ENCODE measurements at regions not wholly inside any gene's neighbourhood (a gene's known extent, or its start where the extent isn't known, plus 50 kb on each side); places are given as distances from the start of the nearest gene placed in this dataset.

GRCh38 chr6:1027795-1028569, 283.9 kb upstream of the FOXQ1 start:
- DNase-seq (ENCODE audit: insufficient read length, low spot score), result no peak
- FAIRE-seq, result no peak
- no peak for TF ChIP-seq POU2F2 (IDR thresholded peaks at IDR 0.05; ENCODE audit: low read depth, low read length)
- no peak for TF ChIP-seq POLR2A (IDR thresholded peaks at IDR 0.05; ENCODE audit: low read depth, low read length)

DNA sequence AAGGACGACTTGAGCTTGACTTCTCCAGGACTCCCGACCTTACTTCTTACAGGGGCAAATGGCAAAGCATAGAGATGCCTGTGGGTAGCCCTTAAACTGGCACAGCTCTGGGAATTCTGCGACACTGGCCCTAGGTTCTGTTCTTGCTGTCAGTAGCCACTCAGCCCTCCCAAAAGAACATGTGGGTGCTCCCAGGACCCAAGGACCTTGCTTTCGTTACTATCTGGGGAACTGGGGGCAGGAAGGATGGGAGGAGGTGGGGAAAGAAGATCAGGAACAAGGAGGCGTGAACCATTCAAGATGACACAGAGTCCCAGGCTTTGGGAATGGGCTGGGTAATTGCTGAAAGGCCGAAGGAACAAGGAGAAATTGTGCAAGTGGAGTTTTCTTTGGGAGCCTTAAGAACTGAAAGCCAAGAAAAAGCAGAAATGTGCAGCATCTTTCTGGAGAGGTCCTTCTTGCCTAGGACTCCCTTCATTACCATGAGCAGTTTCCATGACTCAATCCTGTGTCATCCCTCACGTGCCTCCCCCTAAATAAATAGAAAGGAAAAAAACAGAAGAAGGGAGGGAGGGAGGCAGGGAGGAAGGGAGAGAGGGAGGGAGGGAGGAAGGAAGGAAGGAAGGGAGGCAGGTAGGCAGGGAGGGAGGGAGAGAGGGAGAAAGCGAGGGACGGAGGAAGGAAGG, 284.6 kb upstream of the FOXQ1 start:
- FAIRE-seq (no peak), DNase-seq (ENCODE audit: insufficient read length, low spot score) (no peak)
- TF ChIP-seq SPI1 (IDR thresholded peaks at IDR 0.05; ENCODE audit: low read depth, low read length) (no peak), POLR2A (IDR thresholded peaks at IDR 0.05; ENCODE audit: low read depth, low read length) (no peak), PAX5 (IDR thresholded peaks at IDR 0.05; ENCODE audit: insufficient read depth, low read length, severe bottlenecking) (no peak), POU2F2 (IDR thresholded peaks at IDR 0.05; ENCODE audit: low read depth, low read length) (no peak), TAF1 (IDR thresholded peaks at IDR 0.05; ENCODE audit: low read depth, low read length) (no peak), POLR2AphosphoS5 (IDR thresholded peaks at IDR 0.05; ENCODE audit: low read depth, low read length) (no peak)

GRCh38 chr6:1025821-1026220, 286.1 kb upstream of the FOXQ1 start:
- TF ChIP-seq POU2F2 (IDR thresholded peaks at IDR 0.05; ENCODE audit: low read depth, low read length) (no peak), TAF1 (IDR thresholded peaks at IDR 0.05; ENCODE audit: low read depth, low read length) (no peak), PAX5 (IDR thresholded peaks at IDR 0.05; ENCODE audit: insufficient read depth, low read length, severe bottlenecking) (no peak), POLR2A (IDR thresholded peaks at IDR 0.05; ENCODE audit: low read depth, low read length) (no peak), POLR2AphosphoS5 (IDR thresholded peaks at IDR 0.05; ENCODE audit: low read depth, low read length) (no peak), SPI1 (IDR thresholded peaks at IDR 0.05; ENCODE audit: low read depth, low read length) (no peak)

DNA sequence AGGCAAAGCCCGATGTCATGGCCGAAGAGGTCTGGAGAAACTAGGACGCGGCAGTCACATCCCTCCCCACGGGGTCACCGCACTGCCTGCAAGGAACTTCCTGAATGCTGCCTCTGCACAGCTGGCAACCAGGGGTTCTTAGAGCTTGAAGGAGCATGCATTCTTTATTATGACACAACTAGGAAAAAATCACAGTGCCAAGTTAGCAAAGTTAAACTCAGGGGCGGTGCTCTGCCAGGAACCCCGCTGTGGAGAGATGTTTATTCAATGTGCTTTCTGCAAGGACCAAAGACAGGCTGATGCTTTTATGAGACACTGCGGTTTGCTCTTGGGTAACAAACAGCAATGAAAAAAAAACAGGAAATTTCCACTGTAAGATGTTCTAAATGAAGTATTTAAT, 287.3 kb upstream of the FOXQ1 start:
- DNase-seq (ENCODE audit: insufficient read length, low spot score) (no peak), FAIRE-seq (no peak)
- TF ChIP-seq PAX5 (IDR thresholded peaks at IDR 0.05; ENCODE audit: insufficient read depth, low read length, severe bottlenecking) (no peak), POLR2A (IDR thresholded peaks at IDR 0.05; ENCODE audit: low read depth, low read length) (no peak), POU2F2 (IDR thresholded peaks at IDR 0.05; ENCODE audit: low read depth, low read length) (no peak), TAF1 (IDR thresholded peaks at IDR 0.05; ENCODE audit: low read depth, low read length) (no peak), POLR2AphosphoS5 (IDR thresholded peaks at IDR 0.05; ENCODE audit: low read depth, low read length) (no peak), SPI1 (IDR thresholded peaks at IDR 0.05; ENCODE audit: low read depth, low read length) (no peak)

More at GRCh38 chr6:1025821-1026220, 286.1 kb upstream of the FOXQ1 start:
- FAIRE-seq (no peak), DNase-seq (ENCODE audit: insufficient read length, low spot score) (no peak)

GRCh38 chr6:1024161-1024560, 287.7 kb upstream of the FOXQ1 start:
- TF ChIP-seq POU2F2 (IDR thresholded peaks at IDR 0.05; ENCODE audit: low read depth, low read length) (no peak), PAX5 (IDR thresholded peaks at IDR 0.05; ENCODE audit: insufficient read depth, low read length, severe bottlenecking) (no peak), POLR2A (IDR thresholded peaks at IDR 0.05; ENCODE audit: low read depth, low read length) (no peak), SPI1 (IDR thresholded peaks at IDR 0.05; ENCODE audit: low read depth, low read length) (no peak), TAF1 (IDR thresholded peaks at IDR 0.05; ENCODE audit: low read depth, low read length) (no peak)
- FAIRE-seq (no peak), DNase-seq (ENCODE audit: insufficient read length, low spot score) (no peak)

DNA sequence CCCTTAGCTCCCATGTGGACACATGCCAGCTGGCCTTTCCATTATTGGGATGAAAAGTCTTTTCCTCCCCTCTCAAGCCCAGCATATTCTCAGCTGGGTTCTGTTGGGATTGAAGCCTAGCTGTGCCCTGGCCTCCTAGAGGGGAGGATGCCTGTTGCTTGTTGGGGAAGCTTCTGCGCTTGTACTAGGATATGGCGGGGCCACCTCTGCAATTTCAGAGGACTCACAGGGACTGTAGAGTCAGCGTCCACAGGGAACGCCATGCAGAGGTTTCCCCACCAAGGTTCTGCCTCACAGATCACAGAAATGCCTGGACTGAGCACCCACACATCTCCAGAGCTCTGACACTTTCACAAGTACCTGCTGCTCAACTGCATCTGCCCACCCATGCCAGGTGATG, 288.7 kb upstream of the FOXQ1 start:
- no peak for FAIRE-seq
- no peak for TF ChIP-seq TAF1 (IDR thresholded peaks at IDR 0.05; ENCODE audit: low read depth, low read length)
- TF ChIP-seq PAX5 (IDR thresholded peaks at IDR 0.05; ENCODE audit: insufficient read depth, low read length, severe bottlenecking), result no peak
- no peak for TF ChIP-seq POLR2AphosphoS5 (IDR thresholded peaks at IDR 0.05; ENCODE audit: low read depth, low read length)
- no peak for TF ChIP-seq SPI1 (IDR thresholded peaks at IDR 0.05; ENCODE audit: low read depth, low read length)
- no peak for TF ChIP-seq POLR2A (IDR thresholded peaks at IDR 0.05; ENCODE audit: low read depth, low read length)
- TF ChIP-seq POU2F2 (IDR thresholded peaks at IDR 0.05; ENCODE audit: low read depth, low read length), result no peak
- DNase-seq (ENCODE audit: insufficient read length, low spot score), result no peak

DNA sequence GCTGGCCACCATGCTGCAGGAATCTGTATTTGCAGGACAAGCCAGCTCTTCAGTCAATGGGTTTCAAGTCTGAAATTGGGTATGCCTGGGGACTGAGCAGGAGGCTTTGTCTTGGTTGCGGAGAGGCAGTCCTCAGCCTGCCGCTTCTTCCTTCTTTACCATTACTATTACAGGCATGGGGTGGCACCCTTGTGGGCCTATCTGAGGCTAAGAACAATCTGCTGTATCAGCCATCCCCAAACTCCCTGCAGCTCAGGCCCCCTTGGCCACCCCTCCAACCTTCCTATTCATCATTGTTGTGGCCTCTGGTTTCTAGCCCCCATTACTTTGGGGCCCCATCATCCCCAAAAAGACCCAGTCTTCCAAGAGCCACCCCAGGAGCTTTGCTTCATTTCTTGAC, 289.2 kb upstream of the FOXQ1 start:
- no peak for FAIRE-seq

GRCh38 chr6:1020837-1021236, 291.1 kb upstream of the FOXQ1 start:
- FAIRE-seq (no peak), DNase-seq (ENCODE audit: insufficient read length, low spot score) (no peak)
- no peak for TF ChIP-seq POU2F2 (IDR thresholded peaks at IDR 0.05; ENCODE audit: low read depth, low read length)
- TF ChIP-seq POLR2A (IDR thresholded peaks at IDR 0.05; ENCODE audit: low read depth, low read length), result no peak
- no peak for TF ChIP-seq SPI1 (IDR thresholded peaks at IDR 0.05; ENCODE audit: low read depth, low read length)
- no peak for TF ChIP-seq PAX5 (IDR thresholded peaks at IDR 0.05; ENCODE audit: insufficient read depth, low read length, severe bottlenecking)
- TF ChIP-seq TAF1 (IDR thresholded peaks at IDR 0.05; ENCODE audit: low read depth, low read length), result no peak
- TF ChIP-seq POLR2AphosphoS5 (IDR thresholded peaks at IDR 0.05; ENCODE audit: low read depth, low read length), result no peak

More for the DNA sequence above, 289.2 kb upstream of the FOXQ1 start:
- DNase-seq (ENCODE audit: insufficient read length, low spot score), result no peak
- TF ChIP-seq POLR2A (IDR thresholded peaks at IDR 0.05; ENCODE audit: low read depth, low read length) (no peak), SPI1 (IDR thresholded peaks at IDR 0.05; ENCODE audit: low read depth, low read length) (no peak), PAX5 (IDR thresholded peaks at IDR 0.05; ENCODE audit: insufficient read depth, low read length, severe bottlenecking) (no peak), POLR2AphosphoS5 (IDR thresholded peaks at IDR 0.05; ENCODE audit: low read depth, low read length) (no peak), POU2F2 (IDR thresholded peaks at IDR 0.05; ENCODE audit: low read depth, low read length) (no peak), TAF1 (IDR thresholded peaks at IDR 0.05; ENCODE audit: low read depth, low read length) (no peak)

- DNase-seq (ENCODE audit: insufficient read length, low spot score) (no peak), FAIRE-seq (no peak)
- TF ChIP-seq POU2F2 (IDR thresholded peaks at IDR 0.05; ENCODE audit: low read depth, low read length), result no peak
- TF ChIP-seq POLR2A (IDR thresholded peaks at IDR 0.05; ENCODE audit: low read depth, low read length), result no peak
Observed at GRCh38 chr6:1020133-1020532, 291.8 kb upstream of the FOXQ1 start.

DNA sequence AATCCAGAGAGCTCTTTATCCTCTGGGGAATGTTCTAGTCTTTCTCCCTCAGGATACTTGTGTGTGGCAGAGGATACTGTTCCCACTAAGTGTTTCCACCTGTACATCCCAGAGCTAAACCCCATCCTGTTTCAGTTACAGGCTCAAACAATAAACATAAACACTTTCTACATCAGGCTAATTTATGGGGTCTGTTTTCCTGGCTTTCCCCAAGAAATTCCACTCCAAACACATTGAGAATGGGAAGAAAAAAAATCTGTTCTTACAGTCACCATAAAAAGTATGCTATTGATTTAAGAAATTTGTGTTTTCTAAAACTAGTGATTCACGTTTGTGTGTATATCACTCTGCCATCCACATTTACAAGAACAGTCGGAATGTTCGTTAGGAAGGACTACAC, 293.9 kb upstream of the FOXQ1 start:
- no peak for TF ChIP-seq POLR2A (IDR thresholded peaks at IDR 0.05; ENCODE audit: low read depth, low read length)
- TF ChIP-seq SPI1 (IDR thresholded peaks at IDR 0.05; ENCODE audit: low read depth, low read length), result no peak
- TF ChIP-seq PAX5 (IDR thresholded peaks at IDR 0.05; ENCODE audit: insufficient read depth, low read length, severe bottlenecking), result no peak
- TF ChIP-seq POU2F2 (IDR thresholded peaks at IDR 0.05; ENCODE audit: low read depth, low read length), result no peak
- no peak for TF ChIP-seq TAF1 (IDR thresholded peaks at IDR 0.05; ENCODE audit: low read depth, low read length)
- no peak for TF ChIP-seq POLR2AphosphoS5 (IDR thresholded peaks at IDR 0.05; ENCODE audit: low read depth, low read length)
- no peak for FAIRE-seq

More for the DNA sequence above, 293.9 kb upstream of the FOXQ1 start:
- DNase-seq (ENCODE audit: insufficient read length, low spot score), result no peak
